ENCODE measurements at regions not wholly inside any gene's neighbourhood (a gene's known extent, or its start where the extent isn't known, plus 50 kb on each side); places are given as distances from the start of the nearest gene placed in this dataset.
"Not testable (repeated sequence)": the region's sequence is repeated elsewhere in the genome, so short reads cannot be mapped to it uniquely, and the experiment has no call there.

DNA sequence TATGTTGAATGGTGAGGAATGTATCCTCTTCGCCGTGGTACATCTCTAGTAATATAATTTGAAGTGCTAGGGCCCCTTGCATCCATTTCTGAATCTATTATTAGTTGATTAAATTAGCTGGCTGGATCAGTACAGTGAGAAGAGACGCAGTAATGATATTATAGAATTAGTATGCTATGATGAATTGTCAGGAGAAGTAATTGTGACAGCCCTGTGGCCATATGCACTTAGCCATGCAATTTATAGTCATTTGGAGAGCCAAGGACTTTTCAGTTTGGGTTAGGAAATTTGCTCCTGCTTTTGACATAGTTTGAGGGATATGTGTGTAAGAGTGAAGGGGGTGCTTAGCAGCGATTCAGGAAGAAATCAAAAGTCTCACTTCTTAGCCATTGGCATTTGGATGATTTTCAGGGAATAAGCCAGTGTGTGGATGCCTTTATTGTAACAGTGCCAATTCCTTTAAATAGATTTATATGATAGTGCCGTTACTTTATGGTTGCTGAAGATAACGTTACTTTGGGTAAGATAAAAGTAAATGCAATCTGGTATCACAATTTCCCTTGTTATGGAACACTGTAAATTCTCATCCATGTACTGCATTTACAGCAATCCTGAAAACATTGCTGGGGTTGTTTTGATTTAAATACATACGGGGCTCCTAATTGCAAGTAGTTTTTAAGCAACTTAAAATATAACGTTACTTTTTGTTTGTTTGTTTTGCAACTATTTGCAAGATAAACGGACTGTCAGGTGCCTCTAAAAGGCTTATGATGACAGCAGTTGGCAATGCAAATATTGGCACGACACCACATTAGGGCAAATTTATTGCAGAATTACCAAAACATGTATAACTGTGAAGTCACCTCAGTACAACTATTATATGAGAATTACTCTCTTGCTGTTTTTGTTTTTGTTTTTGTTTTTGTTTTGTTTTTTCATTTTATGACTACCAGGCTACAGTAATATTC lies 875.4 kb upstream of the WWC1 start:
- no peak overlapping the region for H3K4me3 ChIP-seq (replicated peaks; ENCODE audit: low read depth, low read length)
- TF ChIP-seq, protein P1, sequence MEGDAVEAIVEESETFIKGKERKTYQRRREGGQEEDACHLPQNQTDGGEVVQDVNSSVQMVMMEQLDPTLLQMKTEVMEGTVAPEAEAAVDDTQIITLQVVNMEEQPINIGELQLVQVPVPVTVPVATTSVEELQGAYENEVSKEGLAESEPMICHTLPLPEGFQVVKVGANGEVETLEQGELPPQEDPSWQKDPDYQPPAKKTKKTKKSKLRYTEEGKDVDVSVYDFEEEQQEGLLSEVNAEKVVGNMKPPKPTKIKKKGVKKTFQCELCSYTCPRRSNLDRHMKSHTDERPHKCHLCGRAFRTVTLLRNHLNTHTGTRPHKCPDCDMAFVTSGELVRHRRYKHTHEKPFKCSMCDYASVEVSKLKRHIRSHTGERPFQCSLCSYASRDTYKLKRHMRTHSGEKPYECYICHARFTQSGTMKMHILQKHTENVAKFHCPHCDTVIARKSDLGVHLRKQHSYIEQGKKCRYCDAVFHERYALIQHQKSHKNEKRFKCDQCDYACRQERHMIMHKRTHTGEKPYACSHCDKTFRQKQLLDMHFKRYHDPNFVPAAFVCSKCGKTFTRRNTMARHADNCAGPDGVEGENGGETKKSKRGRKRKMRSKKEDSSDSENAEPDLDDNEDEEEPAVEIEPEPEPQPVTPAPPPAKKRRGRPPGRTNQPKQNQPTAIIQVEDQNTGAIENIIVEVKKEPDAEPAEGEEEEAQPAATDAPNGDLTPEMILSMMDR (IDR thresholded peaks at IDR 0.05; ENCODE audit: insufficient read depth, low read length, poor library complexity, severe bottlenecking) = no peak
- no peaks in the 10 kb centered on the region for H3K27me3 ChIP-seq (replicated peaks; ENCODE audit: control insufficient read depth, insufficient read depth, low read length)
- no peak for DNase-seq (ENCODE audit: extremely low read depth, insufficient read length)
- no peaks in the 10 kb centered on the region for H3K36me3 ChIP-seq (ENCODE audit: control insufficient read depth, insufficient read depth, low read length)

DNA sequence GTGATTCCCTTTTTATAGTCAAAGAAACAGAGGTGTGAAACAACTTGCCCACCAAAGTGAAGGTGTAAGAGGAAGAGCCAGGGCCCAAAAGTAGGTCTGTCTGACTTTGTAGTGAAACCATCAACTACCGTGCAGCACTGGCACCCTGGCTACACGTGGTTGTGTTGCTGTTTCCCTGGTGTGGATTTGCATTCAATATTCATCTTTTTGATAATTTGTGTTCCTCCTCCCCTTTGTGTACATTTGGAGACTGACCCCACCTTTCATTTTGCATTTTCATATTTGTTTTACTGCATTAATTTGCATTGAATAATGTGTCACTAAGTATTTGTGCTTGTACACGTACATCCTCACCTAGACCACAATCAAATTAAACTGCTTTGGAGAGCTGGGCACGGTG lies 873.8 kb upstream of the WWC1 start:
- TF ChIP-seq, protein P1 (IDR thresholded peaks at IDR 0.05; ENCODE audit: insufficient read depth, low read length, poor library complexity, severe bottlenecking) = no peak

DNA sequence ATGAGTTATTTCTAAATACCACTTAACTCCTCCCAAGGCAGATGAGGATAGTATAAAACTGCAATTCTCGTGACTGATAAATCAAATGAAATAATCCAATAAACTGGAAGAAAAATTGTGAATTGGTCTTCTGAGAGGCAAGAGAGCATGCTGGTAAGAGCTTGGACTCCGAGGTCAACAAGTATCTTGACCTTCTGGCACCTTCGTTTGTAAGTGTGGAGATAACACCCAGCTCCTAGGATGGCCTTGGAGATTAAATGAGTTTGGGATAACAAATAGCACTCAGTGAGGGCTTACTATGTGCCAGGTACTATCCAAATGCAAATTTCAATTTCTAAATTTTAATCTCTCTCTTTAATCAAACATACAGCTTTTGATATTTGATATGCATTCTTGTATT lies 866.3 kb upstream of the WWC1 start:
- H3K4me3 ChIP-seq (replicated peaks; ENCODE audit: low read depth, low read length) = no peak overlapping the region
- H3K36me3 ChIP-seq (ENCODE audit: control insufficient read depth, insufficient read depth, low read length) = no peaks in the 10 kb centered on the region
- no peaks in the 10 kb centered on the region for H3K27me3 ChIP-seq (replicated peaks; ENCODE audit: control insufficient read depth, insufficient read depth, low read length)
- TF ChIP-seq, protein P1 (IDR thresholded peaks at IDR 0.05; ENCODE audit: insufficient read depth, low read length, poor library complexity, severe bottlenecking) = no peak
- no peak for DNase-seq (ENCODE audit: extremely low read depth, insufficient read length)

More for the DNA sequence above, 873.8 kb upstream of the WWC1 start:
- H3K36me3 ChIP-seq (ENCODE audit: control insufficient read depth, insufficient read depth, low read length) = no peaks in the 10 kb centered on the region
- no peak for DNase-seq (ENCODE audit: extremely low read depth, insufficient read length)
- H3K27me3 ChIP-seq (replicated peaks; ENCODE audit: control insufficient read depth, insufficient read depth, low read length) = no peaks in the 10 kb centered on the region
- H3K4me3 ChIP-seq (replicated peaks; ENCODE audit: low read depth, low read length) = no peak overlapping the region

DNA sequence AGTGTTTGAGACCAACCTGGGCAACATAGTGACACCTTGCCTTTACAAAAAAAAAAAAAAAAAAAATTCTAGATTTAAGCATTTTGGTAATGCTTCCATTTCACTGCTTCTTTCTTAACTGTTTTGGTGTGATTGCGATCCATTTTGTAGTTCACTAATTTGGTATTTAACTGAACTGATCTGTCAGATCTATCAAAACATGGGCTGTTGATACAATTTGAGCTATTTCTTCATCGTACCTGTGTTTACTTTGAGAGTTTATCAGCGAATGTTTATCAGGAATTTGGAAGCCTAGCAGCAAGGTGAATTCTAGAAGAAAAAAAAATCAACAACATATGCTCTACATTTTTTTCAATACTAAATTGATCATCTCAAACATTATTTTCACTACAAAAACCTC lies 864.9 kb upstream of the WWC1 start:
- no peaks in the 10 kb centered on the region for H3K27me3 ChIP-seq (replicated peaks; ENCODE audit: control insufficient read depth, insufficient read depth, low read length)
- TF ChIP-seq, protein P1 (IDR thresholded peaks at IDR 0.05; ENCODE audit: insufficient read depth, low read length, poor library complexity, severe bottlenecking) = no peak
- no peak for DNase-seq (ENCODE audit: extremely low read depth, insufficient read length)
- H3K4me3 ChIP-seq (replicated peaks; ENCODE audit: low read depth, low read length) = no peak overlapping the region
- H3K36me3 ChIP-seq (ENCODE audit: control insufficient read depth, insufficient read depth, low read length) = no peaks in the 10 kb centered on the region

- not testable (repeated sequence) for H3K27me3 ChIP-seq (replicated peaks; ENCODE audit: control insufficient read depth, insufficient read depth, low read length); H3K36me3 ChIP-seq (ENCODE audit: control insufficient read depth, insufficient read depth, low read length); H3K4me3 ChIP-seq (replicated peaks; ENCODE audit: low read depth, low read length); DNase-seq (ENCODE audit: extremely low read depth, insufficient read length)
These were observed 863.8 kb upstream of the WWC1 start for GRCh38 chr5:167427641-167428040.

DNA sequence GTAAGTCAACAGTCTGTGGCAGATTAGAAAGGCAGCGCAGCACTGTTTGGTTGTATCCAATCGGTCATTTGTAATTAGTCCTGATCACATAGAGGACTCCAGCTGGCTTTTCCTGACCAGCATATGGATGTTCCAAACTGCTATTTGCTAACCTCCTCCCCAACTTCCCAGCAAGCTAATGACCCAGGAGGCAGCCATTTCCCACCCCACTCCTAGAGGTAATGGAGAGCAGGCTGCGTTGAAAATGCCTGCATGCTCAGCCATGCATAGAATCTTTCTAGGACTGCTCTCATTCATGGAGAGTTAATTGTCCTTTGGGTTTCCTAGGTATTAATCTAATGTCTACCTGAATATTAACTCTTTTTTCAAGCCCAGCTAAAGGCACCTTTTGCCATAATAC lies 850.6 kb upstream of the WWC1 start:
- DNase-seq (ENCODE audit: extremely low read depth, insufficient read length) = no peak
- no peaks in the 10 kb centered on the region for H3K27me3 ChIP-seq (replicated peaks; ENCODE audit: control insufficient read depth, insufficient read depth, low read length)
- TF ChIP-seq, protein P1 (IDR thresholded peaks at IDR 0.05; ENCODE audit: insufficient read depth, low read length, poor library complexity, severe bottlenecking) = no peak

More for the DNA sequence above, 850.6 kb upstream of the WWC1 start:
- H3K36me3 ChIP-seq (ENCODE audit: control insufficient read depth, insufficient read depth, low read length) = no peaks in the 10 kb centered on the region
- H3K4me3 ChIP-seq (replicated peaks; ENCODE audit: low read depth, low read length) = no peak overlapping the region
